Central memory CD4-positive, alpha-beta T cell (primary cell): ENCODE measurements at regions not wholly inside any gene's neighbourhood (a gene's known extent, or its start where the extent isn't known, plus 50 kb on each side); places are given as distances from the start of the nearest gene placed in this dataset.
"Not testable (repeated sequence)": the region's sequence is repeated elsewhere in the genome, so short reads cannot be mapped to it uniquely, and the experiment has no call there.

Experiments used
- DNase-seq: peaks from one replicate; pipeline ENCODE4 v3.0.0; 2022

DNA sequence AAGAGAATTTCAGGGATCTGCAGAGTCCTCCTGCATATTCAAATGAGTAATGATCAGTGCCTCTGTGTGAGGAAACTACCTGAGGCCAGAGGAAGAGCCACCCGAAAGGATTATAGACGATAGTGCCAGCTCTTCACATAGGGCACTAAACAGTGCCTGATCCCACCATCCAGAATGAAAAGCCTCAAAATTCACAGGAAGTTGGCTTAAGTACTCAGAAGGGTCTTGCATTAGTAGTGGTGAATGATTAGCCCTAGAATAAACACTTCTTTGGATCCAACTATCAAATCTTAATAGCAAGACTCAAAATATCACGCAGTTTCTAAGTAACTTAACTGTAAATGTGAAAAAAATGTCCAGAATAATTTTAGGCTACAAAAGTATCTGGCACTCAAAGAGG, 324.4 kb downstream of the ZNF674 start:
- no peak for DNase-seq

DNA sequence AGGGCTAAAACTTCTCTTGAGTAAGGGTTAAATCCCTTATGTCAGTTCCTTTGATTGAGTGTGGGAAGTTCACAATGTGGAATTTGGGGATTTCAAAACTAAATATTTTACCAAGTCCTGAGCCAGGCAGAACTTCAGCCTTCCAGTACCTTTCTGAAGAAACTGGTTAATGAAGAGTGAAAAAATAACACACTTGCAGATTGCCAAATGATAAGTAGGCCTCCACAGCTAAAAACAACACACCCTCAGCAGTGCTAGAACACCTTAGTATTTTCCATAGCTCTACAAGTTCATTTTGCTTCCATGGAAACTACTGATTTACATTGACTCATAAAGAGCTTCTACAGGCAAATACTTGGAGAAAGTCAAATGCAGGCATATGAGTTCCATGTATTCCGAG, 326.8 kb downstream of the ZNF674 start:
- no peak for DNase-seq

DNA sequence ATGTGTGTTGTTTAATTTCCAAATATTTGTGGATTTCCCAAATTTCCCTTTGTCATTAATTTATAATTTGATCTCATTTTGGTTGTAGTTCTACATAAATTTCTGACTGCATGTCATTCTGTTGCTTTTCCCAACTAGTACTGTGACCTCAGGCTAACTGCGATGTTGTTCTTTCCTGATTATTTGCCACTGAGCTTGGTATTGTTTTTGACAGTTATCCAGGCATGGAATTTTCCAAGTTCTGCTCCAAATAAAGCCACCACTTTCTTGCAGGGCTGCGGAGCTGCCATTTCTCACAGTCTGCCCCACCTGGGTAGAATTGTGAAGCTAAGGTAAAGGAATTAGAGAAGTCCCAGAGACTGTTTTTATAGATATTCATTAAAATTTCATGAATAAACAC, 328.8 kb downstream of the ZNF674 start:
- no peak for DNase-seq

DNA sequence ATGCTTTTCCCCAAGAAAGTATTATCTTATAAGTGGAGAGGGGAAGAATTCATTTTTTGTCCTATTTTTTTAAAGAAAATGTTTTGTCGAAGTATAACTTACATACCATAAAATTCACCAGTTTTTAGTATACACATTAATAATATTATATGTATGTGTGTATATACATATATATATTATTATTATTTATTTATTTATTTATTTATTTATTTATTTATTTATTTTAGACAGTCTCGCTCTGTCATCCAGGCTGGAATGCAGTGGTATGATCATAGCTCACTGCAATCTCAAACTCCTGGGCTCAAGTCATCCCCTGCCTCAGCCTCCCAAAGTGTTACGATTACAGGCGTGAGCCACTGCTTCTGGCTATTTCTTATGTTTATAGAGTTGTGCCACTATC, 334.1 kb downstream of the ZNF674 start:
- DNase-seq, result no peak

DNA sequence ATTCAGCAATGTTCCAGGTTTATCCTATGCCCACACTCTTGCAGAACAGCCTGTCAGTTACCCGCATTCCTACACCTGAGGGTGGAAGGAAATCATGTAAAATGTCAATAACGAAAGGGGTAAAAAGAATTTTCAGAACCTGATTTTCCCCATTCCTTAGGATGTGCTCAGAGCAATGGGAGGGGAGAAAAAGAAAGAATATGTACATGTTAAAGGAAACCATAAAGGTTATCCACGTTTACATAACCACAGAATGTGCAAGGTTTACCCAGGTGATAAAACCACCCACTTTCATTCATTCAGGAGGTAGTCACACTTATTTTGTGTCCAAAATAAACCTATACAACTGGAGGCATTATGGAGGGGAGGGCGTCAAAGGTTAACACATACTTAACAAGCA, 335.5 kb downstream of the ZNF674 start:
- DNase-seq, result no peak

DNA sequence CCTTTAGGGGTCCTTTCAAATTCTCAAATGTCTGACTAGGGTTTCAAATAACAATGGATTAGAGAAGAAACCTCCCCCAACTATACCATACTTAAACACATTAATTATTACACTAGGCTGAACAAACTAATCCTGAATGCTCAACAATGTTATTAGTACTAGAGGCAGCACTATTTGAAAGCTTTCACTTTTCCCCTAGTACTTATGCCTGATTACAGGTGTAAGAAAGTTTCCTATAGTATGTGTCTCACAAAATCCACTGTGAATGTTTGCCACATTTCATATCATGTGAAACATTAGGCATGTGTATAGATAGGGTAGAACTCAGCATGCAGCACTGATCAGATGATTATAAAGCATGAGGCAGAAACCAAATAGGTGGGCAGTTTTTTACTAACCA, 336.2 kb downstream of the ZNF674 start:
- no peak for DNase-seq

DNA sequence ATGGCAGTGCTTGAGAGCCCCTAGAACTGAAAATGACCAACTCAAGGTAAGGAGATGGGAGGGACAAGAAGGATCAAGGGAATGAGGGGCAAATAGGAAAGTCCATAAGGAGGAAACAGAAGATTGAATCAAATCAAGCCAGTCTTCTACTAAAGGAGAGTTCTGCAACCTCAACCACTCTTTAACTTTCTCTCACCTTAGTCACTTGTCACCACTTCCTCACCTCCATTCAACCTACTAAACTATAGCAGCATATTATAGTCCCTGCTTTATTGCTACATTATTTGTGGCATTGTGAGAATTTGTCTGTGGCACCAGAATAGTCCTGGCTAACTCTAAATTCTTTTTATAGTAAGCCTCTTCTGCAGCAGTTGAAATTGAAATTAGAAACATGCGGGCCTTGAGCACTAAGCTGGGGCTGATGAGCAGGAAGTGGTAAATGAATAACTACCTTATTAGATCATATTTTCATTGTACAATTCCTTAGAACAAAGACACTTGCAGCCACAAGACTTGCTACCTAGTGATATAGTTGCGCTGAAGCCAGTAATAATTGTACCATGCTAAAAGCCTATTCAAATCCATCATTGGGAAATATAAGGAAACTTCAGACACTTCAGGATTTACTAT, 336.9 kb downstream of the ZNF674 start:
- no peak for DNase-seq

DNA sequence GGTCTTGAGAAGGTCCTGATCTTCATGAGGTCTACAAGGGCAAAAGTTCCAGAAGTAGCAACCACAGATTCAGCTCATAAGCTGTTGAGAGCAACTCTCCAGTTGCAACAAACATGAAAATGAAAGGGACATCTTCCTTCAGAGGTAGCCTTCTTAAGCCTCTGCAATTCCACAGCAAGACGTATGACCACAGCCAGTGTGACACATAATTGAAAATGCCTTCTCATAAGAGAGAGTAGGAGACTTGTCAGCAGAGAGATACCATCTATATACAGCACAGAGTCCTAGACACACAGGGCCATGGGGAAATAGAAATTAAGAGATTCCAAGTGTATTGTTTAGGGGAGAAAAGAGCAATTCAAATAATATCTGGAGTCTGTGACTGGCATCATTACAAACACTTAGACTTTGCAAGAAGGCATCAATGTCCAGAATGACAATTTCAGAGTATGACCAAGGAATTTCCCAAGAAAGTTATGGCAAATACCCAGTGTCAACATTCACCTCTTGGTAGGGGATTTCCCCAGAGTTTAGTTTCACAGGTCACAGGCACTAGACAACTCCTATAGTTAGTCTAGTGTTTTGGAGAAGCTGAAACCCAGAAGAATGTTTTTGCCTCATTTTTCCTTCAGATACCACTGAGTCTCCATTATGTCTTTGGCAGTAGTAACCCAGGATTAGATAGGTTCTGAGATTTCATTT, 340.3 kb downstream of the ZNF674 start:
- DNase-seq, result no peak

DNA sequence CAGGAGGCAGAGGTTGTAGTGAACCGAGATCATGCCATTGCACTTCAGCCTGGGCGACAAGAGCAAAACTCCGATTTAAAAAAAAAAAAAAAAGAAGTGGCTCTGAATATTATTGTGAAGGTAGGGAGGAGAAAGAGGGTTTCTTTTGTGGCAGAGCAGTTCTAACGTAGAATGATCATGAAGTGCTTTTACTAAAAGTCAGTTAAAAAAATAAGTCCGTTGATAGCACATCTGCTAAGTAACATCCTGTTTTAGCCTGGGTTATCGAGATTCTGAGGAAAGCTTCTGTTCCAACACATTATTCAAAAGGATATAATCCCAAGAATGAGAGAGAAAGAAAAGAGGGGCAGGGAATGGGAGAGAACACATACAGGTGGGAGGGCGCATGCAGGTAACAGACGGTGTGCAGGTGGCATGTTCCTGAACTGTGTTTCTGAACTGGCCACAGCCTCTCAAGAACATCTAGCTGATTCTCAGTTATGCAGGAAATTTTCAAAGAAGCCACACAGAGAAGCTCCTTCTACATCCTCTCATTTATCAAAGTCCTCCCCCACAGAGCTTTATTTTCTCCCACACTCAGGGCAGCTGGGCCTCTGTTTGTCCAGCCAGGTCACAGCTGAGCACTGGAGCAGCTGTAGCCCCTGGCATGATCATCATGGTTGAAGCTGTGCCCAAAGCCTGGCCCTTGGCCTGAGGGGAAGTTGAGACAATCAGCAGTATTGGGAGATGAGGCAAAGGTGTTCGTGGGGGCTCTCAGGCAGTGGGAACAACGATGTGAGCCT, 342.3 kb downstream of the ZNF674 start:
- no peak for DNase-seq

DNA sequence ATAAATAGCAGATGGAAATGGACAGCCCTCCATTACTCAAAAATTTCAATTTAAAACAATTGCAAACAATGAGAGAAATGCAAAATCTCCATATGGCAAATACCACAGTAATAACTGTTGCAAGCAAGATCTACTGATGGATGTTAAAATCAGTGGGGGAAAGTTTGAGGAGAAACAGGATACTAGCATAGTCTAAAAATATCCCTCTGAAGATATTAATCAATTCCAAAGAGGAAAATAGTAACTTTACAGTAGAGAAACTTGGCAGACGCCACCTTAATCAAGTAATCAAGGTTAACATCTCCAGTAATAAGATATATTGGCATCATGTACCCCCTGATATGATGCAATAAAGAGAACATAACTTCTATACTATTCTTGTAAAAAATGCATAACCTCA, 344.8 kb downstream of the ZNF674 start:
- DNase-seq, result no peak

DNA sequence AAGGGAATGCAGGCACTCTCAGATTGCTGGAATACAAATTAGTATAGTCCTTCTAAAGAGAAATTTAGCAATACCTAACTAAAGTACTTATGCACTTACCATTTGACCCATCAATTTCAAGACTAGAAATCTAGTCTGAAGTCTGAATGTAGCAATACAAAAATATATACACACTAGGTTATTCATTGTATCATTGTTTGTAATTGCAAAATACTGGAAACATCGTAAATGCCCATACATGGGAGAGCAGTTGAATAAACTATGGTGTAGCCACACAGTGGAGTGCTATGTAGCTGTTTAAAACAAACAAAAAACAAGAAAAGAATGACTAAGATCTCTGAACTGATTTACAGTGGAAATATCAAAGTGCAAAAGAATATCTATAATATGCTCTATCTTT, 346.4 kb downstream of the ZNF674 start:
- no peak for DNase-seq

DNA sequence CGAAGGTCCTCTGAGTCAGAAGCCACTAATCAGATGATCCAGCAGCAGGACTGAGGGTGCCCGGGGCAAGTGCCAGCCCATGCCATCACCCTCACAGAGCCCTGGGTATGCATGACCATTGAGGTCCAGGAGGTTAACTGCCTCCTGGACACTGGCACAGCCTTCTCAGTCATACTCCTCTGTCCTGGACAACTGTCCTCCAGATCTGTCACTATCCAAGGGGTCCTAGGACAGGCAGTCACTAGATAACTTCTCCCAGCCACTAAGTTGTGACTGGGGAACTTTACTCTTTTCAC, 358.5 kb downstream of the ZNF674 start:
- DNase-seq, result not testable (repeated sequence)

DNA sequence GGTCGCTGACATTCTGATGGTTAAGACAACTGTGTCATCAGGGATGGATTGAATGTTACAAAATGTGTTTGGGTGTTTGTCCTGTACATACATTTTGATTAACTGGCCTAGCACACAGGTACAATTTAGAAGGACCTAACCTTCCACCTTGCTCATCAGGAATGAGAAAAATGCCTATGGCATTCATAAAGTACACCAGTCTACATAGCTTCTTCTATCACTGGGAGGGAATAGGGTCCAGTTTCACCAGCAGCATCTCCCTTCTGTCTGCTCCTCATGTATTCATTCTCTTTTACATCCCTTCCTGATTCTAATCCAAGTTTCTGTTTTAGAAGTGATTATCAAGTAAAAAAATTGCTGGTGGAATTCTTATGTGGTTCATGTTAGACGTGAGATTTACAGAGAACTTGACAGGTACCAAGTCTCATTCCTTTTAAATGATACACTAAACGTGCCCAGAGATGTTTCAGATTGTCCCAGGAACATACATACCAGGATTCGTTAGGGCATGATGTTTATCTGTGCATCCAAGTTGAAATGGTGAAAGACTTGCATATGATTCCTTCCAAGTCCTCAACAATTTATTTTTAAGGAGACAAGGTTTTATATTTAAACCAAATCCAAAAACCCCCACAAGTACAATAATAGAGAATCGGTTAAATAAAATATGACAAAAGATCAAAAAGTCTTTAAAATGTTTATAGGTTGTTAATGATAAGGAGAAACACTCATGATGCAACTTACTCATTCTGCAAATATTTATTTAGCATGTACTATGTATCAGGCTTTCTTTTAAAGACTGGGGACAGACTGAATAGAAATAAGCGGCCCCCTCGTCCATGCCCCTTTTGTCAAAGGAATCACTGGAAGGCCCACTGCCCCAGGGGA, 359.1 kb downstream of the ZNF674 start:
- no peak for DNase-seq

DNA sequence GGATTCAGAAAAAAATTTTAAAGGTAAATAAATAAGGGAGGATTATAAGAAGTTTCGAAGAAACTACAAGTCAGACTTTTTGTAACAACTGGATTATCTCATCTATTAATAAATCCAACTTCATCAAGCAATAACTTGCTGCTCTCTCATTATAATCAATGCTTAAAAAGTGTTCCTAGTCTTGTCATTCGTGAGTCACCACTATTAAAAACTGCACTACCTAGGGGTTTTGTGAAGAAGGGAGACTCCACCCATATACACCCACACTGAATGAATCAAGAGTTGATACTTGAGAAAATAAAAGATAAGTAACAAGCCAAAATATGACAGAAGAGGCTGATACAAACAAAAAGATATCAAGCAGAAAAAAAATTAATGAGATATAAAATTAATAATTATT, 360.5 kb downstream of the ZNF674 start:
- DNase-seq, result no peak

DNA sequence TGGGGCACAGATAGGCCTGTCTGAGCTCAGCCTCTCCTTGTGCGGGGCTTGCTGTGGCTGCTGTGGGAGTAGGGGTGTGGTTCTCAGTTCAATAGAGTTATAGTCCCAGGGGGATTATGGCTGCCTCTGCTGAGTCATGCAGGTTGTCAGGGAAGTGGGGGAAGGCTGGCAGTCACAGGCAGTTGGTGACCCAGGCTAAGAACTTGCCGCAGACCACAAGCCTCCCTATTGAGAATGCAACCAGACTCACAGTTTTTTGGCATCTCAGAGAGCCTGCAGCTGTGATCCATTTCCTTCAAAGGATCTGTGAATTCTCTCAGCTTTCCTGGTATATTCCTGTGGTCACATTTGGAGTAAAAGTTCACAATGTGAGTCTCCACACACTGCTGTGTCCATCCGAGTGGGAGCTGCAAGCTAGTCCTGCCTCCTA, 364.9 kb downstream of the ZNF674 start:
- no peak for DNase-seq

DNA sequence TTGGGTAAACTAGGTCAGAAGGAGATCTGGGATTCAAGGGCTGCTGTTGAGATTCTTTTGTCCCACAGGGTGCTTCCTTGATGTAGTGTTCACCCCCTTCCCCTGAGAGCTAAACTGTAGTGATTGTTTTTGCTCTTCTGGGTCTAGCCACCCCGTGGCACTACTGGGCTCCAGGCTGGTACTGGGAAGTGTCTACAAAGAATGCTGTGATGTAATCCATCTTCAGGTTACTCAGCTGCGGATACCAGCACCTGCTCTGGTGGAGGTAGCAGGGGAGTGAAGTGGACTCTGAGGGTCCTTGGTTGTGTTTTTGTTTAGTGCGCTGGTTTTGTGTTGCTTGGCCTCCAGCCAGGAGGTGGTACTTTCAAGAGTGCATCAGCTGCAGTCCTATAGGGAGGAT, 365.5 kb downstream of the ZNF674 start:
- DNase-seq, result no peak

DNA sequence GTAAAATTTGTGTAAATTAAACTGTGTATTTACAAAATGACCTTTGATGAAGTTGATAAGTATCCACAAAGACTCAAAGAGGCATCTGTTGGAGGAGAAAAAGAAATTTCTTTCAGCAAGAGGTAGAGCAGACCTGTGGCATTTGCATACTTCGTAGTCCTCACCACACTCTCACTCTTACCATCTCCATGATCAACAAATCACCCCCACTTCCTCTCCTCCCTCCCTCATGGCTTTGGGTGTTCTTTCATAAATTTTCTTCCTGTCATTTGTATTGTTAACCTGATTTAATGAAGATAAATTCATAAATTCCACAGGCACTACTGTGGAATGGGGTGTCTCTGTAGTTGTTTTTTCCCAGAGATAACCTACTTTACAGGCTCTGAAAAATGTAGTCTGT, 366.5 kb downstream of the ZNF674 start:
- DNase-seq, result no peak

DNA sequence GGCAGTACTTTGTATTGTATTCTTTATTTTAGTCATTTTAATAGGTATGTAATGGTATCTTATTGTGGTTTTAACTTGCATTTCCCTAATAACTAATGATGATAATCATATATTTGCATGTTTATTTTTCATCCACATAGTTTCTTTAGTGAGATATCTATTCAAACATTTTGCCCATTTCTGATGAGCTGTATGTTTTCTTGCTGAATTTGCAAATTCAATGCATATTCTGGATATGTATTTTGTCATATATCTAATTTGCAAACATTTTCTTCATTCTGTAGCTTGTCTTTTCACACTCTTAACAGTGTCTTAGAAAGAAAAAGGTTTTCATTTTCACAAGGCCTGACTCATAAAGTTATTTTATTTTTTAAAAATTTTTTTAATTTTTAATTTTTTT, 372.1 kb downstream of the ZNF674 start:
- no peak for DNase-seq

DNA sequence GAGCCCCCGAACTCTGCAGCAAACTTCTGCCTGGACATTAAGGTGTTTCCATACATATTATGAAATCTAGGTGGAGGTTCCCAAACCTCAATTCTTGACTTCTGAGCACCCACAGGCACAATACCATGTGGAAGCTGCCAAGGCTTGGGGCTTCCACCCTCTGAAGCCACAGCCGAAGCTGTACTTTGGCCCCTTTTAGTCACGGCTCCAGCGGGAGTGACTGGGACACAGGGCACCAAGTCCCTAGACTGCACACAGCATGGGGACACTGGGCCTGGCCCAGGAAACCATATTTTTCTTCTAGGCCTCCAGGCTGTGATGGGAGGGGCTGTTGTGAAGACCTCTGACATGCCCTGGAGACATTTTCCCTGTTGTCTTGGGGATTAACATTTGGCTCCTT, 373.8 kb downstream of the ZNF674 start:
- DNase-seq, result not testable (repeated sequence)

DNA sequence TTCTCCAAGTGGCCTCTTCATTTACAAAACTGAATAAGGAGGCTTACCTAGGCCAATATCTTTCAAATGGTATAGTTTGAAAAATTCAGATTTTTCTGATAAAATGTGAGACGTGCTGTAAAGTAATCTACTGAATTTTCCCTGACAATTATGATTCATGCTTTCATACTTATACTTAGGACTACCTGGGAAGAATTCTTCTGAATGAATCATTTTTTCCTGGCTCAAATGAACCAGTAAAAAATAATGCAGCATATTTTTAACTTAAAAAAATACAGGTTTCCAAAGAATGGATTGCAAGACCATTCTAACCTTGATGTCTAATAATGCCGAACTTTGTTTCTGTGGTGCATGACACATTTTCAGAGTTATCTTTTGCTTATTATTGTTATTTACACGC, 375.4 kb downstream of the ZNF674 start:
- DNase-seq, result no peak

DNA sequence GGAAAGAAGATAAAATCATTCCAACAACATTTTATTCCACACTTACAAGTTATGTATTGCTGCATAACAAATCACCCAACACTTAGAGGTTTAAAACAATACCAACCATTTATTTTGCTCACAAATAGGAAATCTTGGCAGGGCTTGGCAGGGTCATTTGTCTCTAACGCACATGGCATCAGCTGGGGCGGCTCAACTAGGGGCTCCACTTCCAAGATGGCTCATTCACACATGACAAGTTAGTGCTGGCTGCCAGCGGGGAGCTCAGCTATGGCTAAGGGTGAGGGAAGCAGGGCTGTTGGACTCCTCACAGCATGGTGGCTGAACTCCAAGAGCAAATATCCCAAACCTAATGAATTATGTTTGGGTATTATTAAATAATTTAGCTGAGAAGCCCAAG, 377.0 kb downstream of the ZNF674 start:
- no peak for DNase-seq

DNA sequence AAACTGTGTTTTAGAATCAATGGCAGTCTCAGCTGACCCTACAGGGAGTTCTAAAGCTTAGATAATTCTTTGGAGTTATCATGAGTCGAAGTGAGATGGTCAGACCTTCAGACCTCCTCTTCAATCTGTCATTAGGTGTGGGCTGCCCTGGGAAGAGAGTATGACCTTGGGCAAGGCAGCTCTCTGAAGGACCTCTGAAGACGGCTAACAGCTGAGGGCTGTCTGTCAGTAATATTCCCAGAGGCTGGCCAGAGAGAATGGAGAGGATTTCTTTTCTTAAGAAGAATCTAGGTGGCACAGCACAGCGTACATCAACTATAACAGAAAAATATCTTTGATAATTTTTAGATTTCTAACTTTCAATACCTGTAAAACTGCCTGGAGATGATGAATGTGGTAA, 379.4 kb downstream of the ZNF674 start:
- DNase-seq, result no peak

DNA sequence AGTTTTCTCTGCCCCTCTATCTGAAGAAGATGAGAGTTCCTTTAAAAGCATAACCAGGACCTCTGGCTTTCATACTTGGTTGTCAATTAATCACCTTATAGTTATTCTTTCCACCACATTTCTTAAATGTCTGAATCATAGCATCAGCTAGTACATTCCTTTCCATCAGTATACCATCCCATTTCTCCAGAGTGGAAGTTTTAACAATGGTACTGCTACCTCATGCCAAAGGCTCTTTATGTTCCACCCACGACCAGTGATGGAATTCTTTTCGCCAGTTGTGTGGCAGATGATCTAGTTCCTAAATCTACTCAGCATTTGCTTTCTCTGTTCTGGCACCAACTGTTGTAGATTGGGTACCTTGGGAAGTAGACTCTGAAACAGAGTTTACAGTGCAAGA, 379.8 kb downstream of the ZNF674 start:
- DNase-seq, result no peak
